ENCODE measurements at regions not wholly inside any gene's neighbourhood (a gene's known extent, or its start where the extent isn't known, plus 50 kb on each side); places are given as distances from the start of the nearest gene placed in this dataset.

- Histone ChIP-seq H3K9me3 (ENCODE audit: insufficient read depth, low read depth, low read length) (no peaks in the 10 kb centered on the region), H3K4me1 (ENCODE audit: insufficient read depth, low read length) (peaks cover 3% of the 10 kb centered on the region; the same call in 1 of the 2 replicates), H3K36me3 (ENCODE audit: insufficient read depth, low read length) (no peaks in the 10 kb centered on the region), H3K4me3 (ENCODE audit: low read length) (no peak overlapping the region), H3K27me3 (ENCODE audit: insufficient read depth, low read length) (no peaks in the 10 kb centered on the region), H3K27ac (ENCODE audit: low read depth, low read length) (no peak overlapping the region), H3K9ac (ENCODE audit: low read depth, low read length) (no peak overlapping the region)
- WGBS: 100% methylated on average over 1 of the region's 3 CpGs
These were observed 329.0 kb upstream of the LRATD1 start for GRCh38 chr2:14303366-14304115.

GRCh38 chr2:14304326-14304725, 328.2 kb upstream of the LRATD1 start:
- Histone ChIP-seq H3K9me3 (ENCODE audit: insufficient read depth, low read depth, low read length) (no peaks in the 10 kb centered on the region), H3K27me3 (ENCODE audit: insufficient read depth, low read length) (no peaks in the 10 kb centered on the region), H3K4me1 (ENCODE audit: insufficient read depth, low read length) (peaks cover 3% of the 10 kb centered on the region; the same call in 1 of the 2 replicates), H3K27ac (ENCODE audit: low read depth, low read length) (no peak overlapping the region), H3K9ac (ENCODE audit: low read depth, low read length) (no peak overlapping the region), H3K36me3 (ENCODE audit: insufficient read depth, low read length) (no peaks in the 10 kb centered on the region), H3K4me3 (ENCODE audit: low read length) (no peak overlapping the region)

- H3K9ac ChIP-seq (ENCODE audit: low read depth, low read length): no peak overlapping the region
- H3K4me3 ChIP-seq (ENCODE audit: low read length): no peak overlapping the region
- H3K36me3 ChIP-seq (ENCODE audit: insufficient read depth, low read length): no peaks in the 10 kb centered on the region
- H3K4me1 ChIP-seq (ENCODE audit: insufficient read depth, low read length): peaks cover 3% of the 10 kb centered on the region; the same call in 1 of the 2 replicates
- H3K9me3 ChIP-seq (ENCODE audit: insufficient read depth, low read depth, low read length): no peaks in the 10 kb centered on the region
- 89% methylated on average over 3 of the region's 3 CpGs for WGBS
- no peak overlapping the region for H3K27ac ChIP-seq (ENCODE audit: low read depth, low read length)
- no peaks in the 10 kb centered on the region for H3K27me3 ChIP-seq (ENCODE audit: insufficient read depth, low read length)
These were observed 326.2 kb upstream of the LRATD1 start for GRCh38 chr2:14306268-14306861.

- whole genome bisulfite sequencing: 97% methylated on average over 3 of the region's 3 CpGs
These were observed 319.2 kb upstream of the LRATD1 start for GRCh38 chr2:14313341-14313740.

GRCh38 chr2:14316594-14316993, 315.9 kb upstream of the LRATD1 start:
- Histone ChIP-seq H3K27ac (ENCODE audit: low read depth, low read length) (no peak overlapping the region), H3K27me3 (ENCODE audit: insufficient read depth, low read length) (no peaks in the 10 kb centered on the region), H3K9ac (ENCODE audit: low read depth, low read length) (no peak overlapping the region), H3K9me3 (ENCODE audit: insufficient read depth, low read depth, low read length) (no peaks in the 10 kb centered on the region), H3K36me3 (ENCODE audit: insufficient read depth, low read length) (no peaks in the 10 kb centered on the region), H3K4me3 (ENCODE audit: low read length) (no peak overlapping the region), H3K4me1 (ENCODE audit: insufficient read depth, low read length) (no peaks in the 10 kb centered on the region)
- WGBS: 100% methylated on average over 1 of the region's 1 CpG

More at GRCh38 chr2:14313341-14313740, 319.2 kb upstream of the LRATD1 start:
- Histone ChIP-seq H3K4me3 (ENCODE audit: low read length) (no peak overlapping the region), H3K9ac (ENCODE audit: low read depth, low read length) (no peak overlapping the region), H3K27me3 (ENCODE audit: insufficient read depth, low read length) (no peaks in the 10 kb centered on the region), H3K9me3 (ENCODE audit: insufficient read depth, low read depth, low read length) (no peaks in the 10 kb centered on the region), H3K27ac (ENCODE audit: low read depth, low read length) (no peak overlapping the region), H3K4me1 (ENCODE audit: insufficient read depth, low read length) (no peaks in the 10 kb centered on the region), H3K36me3 (ENCODE audit: insufficient read depth, low read length) (no peaks in the 10 kb centered on the region)

GRCh38 chr2:14321357-14321756, 311.2 kb upstream of the LRATD1 start:
- Histone ChIP-seq H3K4me1 (ENCODE audit: insufficient read depth, low read length) (no peaks in the 10 kb centered on the region), H3K27ac (ENCODE audit: low read depth, low read length) (no peak overlapping the region), H3K9me3 (ENCODE audit: insufficient read depth, low read depth, low read length) (no peaks in the 10 kb centered on the region), H3K4me3 (ENCODE audit: low read length) (no peak overlapping the region), H3K9ac (ENCODE audit: low read depth, low read length) (no peak overlapping the region), H3K27me3 (ENCODE audit: insufficient read depth, low read length) (no peaks in the 10 kb centered on the region), H3K36me3 (ENCODE audit: insufficient read depth, low read length) (no peaks in the 10 kb centered on the region)
- WGBS: 78% methylated on average over 4 of the region's 4 CpGs

- no peaks in the 10 kb centered on the region for H3K9me3 ChIP-seq (ENCODE audit: insufficient read depth, low read depth, low read length)
- H3K36me3 ChIP-seq (ENCODE audit: insufficient read depth, low read length): no peaks in the 10 kb centered on the region
- no peak overlapping the region for H3K27ac ChIP-seq (ENCODE audit: low read depth, low read length)
- H3K9ac ChIP-seq (ENCODE audit: low read depth, low read length): no peak overlapping the region
- H3K27me3 ChIP-seq (ENCODE audit: insufficient read depth, low read length): no peaks in the 10 kb centered on the region
- no peak overlapping the region for H3K4me3 ChIP-seq (ENCODE audit: low read length)
- WGBS: no CpG with 5 or more reads among the region's 2 CpGs
- no peaks in the 10 kb centered on the region for H3K4me1 ChIP-seq (ENCODE audit: insufficient read depth, low read length)
These were observed 310.2 kb upstream of the LRATD1 start for GRCh38 chr2:14322306-14322705.

- Histone ChIP-seq H3K4me3 (ENCODE audit: low read length) (no peak overlapping the region), H3K27ac (ENCODE audit: low read depth, low read length) (no peak overlapping the region), H3K9ac (ENCODE audit: low read depth, low read length) (no peak overlapping the region), H3K9me3 (ENCODE audit: insufficient read depth, low read depth, low read length) (no peaks in the 10 kb centered on the region), H3K36me3 (ENCODE audit: insufficient read depth, low read length) (no peaks in the 10 kb centered on the region), H3K27me3 (ENCODE audit: insufficient read depth, low read length) (no peaks in the 10 kb centered on the region; the same call in 1 of the 2 replicates), H3K4me1 (ENCODE audit: insufficient read depth, low read length) (no peaks in the 10 kb centered on the region)
- 79% methylated on average over 1 of the region's 2 CpGs for WGBS
These were observed 308.2 kb upstream of the LRATD1 start for GRCh38 chr2:14324308-14324707.

- no peak overlapping the region for H3K9ac ChIP-seq (ENCODE audit: low read depth, low read length)
- no peak overlapping the region for H3K27ac ChIP-seq (ENCODE audit: low read depth, low read length)
- H3K36me3 ChIP-seq (ENCODE audit: insufficient read depth, low read length): no peaks in the 10 kb centered on the region
- H3K4me3 ChIP-seq (ENCODE audit: low read length): no peak overlapping the region
- H3K4me1 ChIP-seq (ENCODE audit: insufficient read depth, low read length): peaks cover 18% of the 10 kb centered on the region
- no peaks in the 10 kb centered on the region; the same call in 1 of the 2 replicates for H3K27me3 ChIP-seq (ENCODE audit: insufficient read depth, low read length)
- H3K9me3 ChIP-seq (ENCODE audit: insufficient read depth, low read depth, low read length): no peaks in the 10 kb centered on the region
These were observed 301.6 kb upstream of the LRATD1 start for GRCh38 chr2:14330884-14331283.

GRCh38 chr2:14336759-14337382, 295.6 kb upstream of the LRATD1 start:
- Histone ChIP-seq H3K4me3 (ENCODE audit: low read length) (no peak overlapping the region), H3K27ac (ENCODE audit: low read depth, low read length) (no peak overlapping the region), H3K4me1 (ENCODE audit: insufficient read depth, low read length) (no peaks in the 10 kb centered on the region), H3K9me3 (ENCODE audit: insufficient read depth, low read depth, low read length) (0 out of 2 replicates have a peak, but pooled peaks cover 2% of the 10 kb centered on the region), H3K9ac (ENCODE audit: low read depth, low read length) (no peak overlapping the region), H3K27me3 (ENCODE audit: insufficient read depth, low read length) (no peaks in the 10 kb centered on the region), H3K36me3 (ENCODE audit: insufficient read depth, low read length) (no peaks in the 10 kb centered on the region)
- 92% methylated on average over 2 of the region's 2 CpGs for WGBS

GRCh38 chr2:14340703-14341102, 291.8 kb upstream of the LRATD1 start:
- Histone ChIP-seq H3K27me3 (ENCODE audit: insufficient read depth, low read length) (no peaks in the 10 kb centered on the region), H3K9me3 (ENCODE audit: insufficient read depth, low read depth, low read length) (0 out of 2 replicates have a peak, but pooled peaks cover 2% of the 10 kb centered on the region), H3K9ac (ENCODE audit: low read depth, low read length) (no peak overlapping the region), H3K4me1 (ENCODE audit: insufficient read depth, low read length) (no peaks in the 10 kb centered on the region), H3K36me3 (ENCODE audit: insufficient read depth, low read length) (no peaks in the 10 kb centered on the region), H3K4me3 (ENCODE audit: low read length) (no peak overlapping the region), H3K27ac (ENCODE audit: low read depth, low read length) (no peak overlapping the region)
- WGBS: 94% methylated on average over 3 of the region's 3 CpGs

Data from HUES64 (cell line).